ENCODE measurements at regions not wholly inside any gene's neighbourhood (a gene's known extent, or its start where the extent isn't known, plus 50 kb on each side); places are given as distances from the start of the nearest gene placed in this dataset.

DNA sequence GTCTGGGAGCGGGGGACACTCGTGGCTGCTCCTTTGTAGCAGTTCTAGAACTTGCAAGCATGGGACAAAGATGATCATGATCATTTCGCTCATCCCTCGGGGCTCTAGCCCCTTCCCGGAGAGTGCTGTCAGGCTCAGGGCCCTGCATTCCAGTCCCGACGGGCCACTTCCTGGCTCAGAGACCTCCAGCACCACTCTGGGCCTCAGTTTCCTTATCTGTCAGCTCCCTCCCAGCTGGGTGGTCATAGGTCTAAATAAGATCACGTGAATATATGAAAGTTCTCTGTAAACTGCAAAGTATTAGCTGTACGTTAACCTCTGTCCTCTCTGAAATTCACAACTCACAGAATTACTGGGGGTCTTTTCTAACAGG lies 52.8 kb upstream of the SLC6A11 start:
- H3K9me3 ChIP-seq: no peaks in the 10 kb centered on the region
- 67 to 82% methylated on average over 4 to 9 of the region's 9 CpGs for WGBS, 2 donors (ENCODE audit: low coverage in 1 of 2)
- H3K4me1 ChIP-seq: no peaks in the 10 kb centered on the region
- H3K27ac ChIP-seq: no peak overlapping the region
- no peak for ATAC-seq
- no peak for TF ChIP-seq POLR2AphosphoS5 (IDR thresholded peaks at IDR 0.05)
- TF ChIP-seq, protein P1, sequence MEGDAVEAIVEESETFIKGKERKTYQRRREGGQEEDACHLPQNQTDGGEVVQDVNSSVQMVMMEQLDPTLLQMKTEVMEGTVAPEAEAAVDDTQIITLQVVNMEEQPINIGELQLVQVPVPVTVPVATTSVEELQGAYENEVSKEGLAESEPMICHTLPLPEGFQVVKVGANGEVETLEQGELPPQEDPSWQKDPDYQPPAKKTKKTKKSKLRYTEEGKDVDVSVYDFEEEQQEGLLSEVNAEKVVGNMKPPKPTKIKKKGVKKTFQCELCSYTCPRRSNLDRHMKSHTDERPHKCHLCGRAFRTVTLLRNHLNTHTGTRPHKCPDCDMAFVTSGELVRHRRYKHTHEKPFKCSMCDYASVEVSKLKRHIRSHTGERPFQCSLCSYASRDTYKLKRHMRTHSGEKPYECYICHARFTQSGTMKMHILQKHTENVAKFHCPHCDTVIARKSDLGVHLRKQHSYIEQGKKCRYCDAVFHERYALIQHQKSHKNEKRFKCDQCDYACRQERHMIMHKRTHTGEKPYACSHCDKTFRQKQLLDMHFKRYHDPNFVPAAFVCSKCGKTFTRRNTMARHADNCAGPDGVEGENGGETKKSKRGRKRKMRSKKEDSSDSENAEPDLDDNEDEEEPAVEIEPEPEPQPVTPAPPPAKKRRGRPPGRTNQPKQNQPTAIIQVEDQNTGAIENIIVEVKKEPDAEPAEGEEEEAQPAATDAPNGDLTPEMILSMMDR (IDR thresholded peaks at IDR 0.05): no peak
- TF ChIP-seq EP300 (IDR thresholded peaks at IDR 0.05): no peak
- no peak for TF ChIP-seq POLR2A (IDR thresholded peaks at IDR 0.05)
- H3K27me3 ChIP-seq: peaks cover 76% of the 10 kb centered on the region
- no peaks in the 10 kb centered on the region for H3K36me3 ChIP-seq
- no peak overlapping the region for H3K4me3 ChIP-seq

- WGBS, 2 donors (ENCODE audit: low coverage in 1 of 2): 60% methylated on average over 1 of the region's 10 CpGs; no CpG with 5 or more reads in 1 of the 2 donors
- Histone ChIP-seq H3K36me3 (no peaks in the 10 kb centered on the region), H3K9me3 (no peaks in the 10 kb centered on the region), H3K4me1 (no peaks in the 10 kb centered on the region), H3K27me3 (peaks cover 70% of the 10 kb centered on the region), H3K27ac (no peak overlapping the region), H3K4me3 (no peak overlapping the region)
- no peak for ATAC-seq
- TF ChIP-seq EP300 (IDR thresholded peaks at IDR 0.05): no peak
- TF ChIP-seq POLR2AphosphoS5 (IDR thresholded peaks at IDR 0.05): no peak
- TF ChIP-seq POLR2A (IDR thresholded peaks at IDR 0.05): no peak
- TF ChIP-seq, protein P1 (IDR thresholded peaks at IDR 0.05): no peak
Observed at GRCh38 chr3:10763817-10764258, 52.2 kb upstream of the SLC6A11 start.

- H3K36me3 ChIP-seq: no peaks in the 10 kb centered on the region
- H3K4me3 ChIP-seq: no peak overlapping the region
- H3K4me1 ChIP-seq: no peaks in the 10 kb centered on the region
- TF ChIP-seq, protein P1 (IDR thresholded peaks at IDR 0.05): no peak
- TF ChIP-seq EP300 (IDR thresholded peaks at IDR 0.05) (no peak), POLR2A (IDR thresholded peaks at IDR 0.05) (no peak), POLR2AphosphoS5 (IDR thresholded peaks at IDR 0.05) (no peak)
- WGBS, 2 donors (ENCODE audit: low coverage in 1 of 2): no CpG with 5 or more reads among the region's 32 CpGs
- no peak for ATAC-seq
- H3K27ac ChIP-seq: no peak overlapping the region
- peaks cover 70% of the 10 kb centered on the region for H3K27me3 ChIP-seq
- no peaks in the 10 kb centered on the region for H3K9me3 ChIP-seq
Observed at GRCh38 chr3:10764259-10765051, 51.6 kb upstream of the SLC6A11 start.

- Histone ChIP-seq H3K4me3 (no peak overlapping the region), H3K27ac (no peak overlapping the region), H3K9me3 (no peaks in the 10 kb centered on the region), H3K36me3 (no peaks in the 10 kb centered on the region), H3K27me3 (peaks cover 71% of the 10 kb centered on the region), H3K4me1 (no peaks in the 10 kb centered on the region)
- TF ChIP-seq EP300 (IDR thresholded peaks at IDR 0.05): no peak
- no peak for TF ChIP-seq POLR2AphosphoS5 (IDR thresholded peaks at IDR 0.05)
- TF ChIP-seq, protein P1 (IDR thresholded peaks at IDR 0.05): no peak
- TF ChIP-seq POLR2A (IDR thresholded peaks at IDR 0.05): no peak
- no peak for ATAC-seq
- WGBS, 2 donors (ENCODE audit: low coverage in 1 of 2): 46 to 60% methylated on average over 3 to 4 of the region's 4 CpGs
Observed at GRCh38 chr3:10766049-10766705, 49.9 kb upstream of the SLC6A11 start.

Data from gastroesophageal sphincter (tissue), 4 donors.